ENCODE measurements at regions not wholly inside any gene's neighbourhood (a gene's known extent, or its start where the extent isn't known, plus 50 kb on each side); places are given as distances from the start of the nearest gene placed in this dataset.

GRCh38 chr14:101197595-101198397 is 294.3 kb upstream of the RTL1 start:
- Histone ChIP-seq H3K36me3 (ENCODE audit: insufficient read depth, low read length) (no peaks in the 10 kb centered on the region), H3K79me2 (ENCODE audit: insufficient read depth, low read length) (no peaks in the 10 kb centered on the region), H3K4me3 (ENCODE audit: insufficient read depth, low read depth, low read length) (no peak overlapping the region), H3K4me1 (ENCODE audit: insufficient read depth, low read length) (no peaks in the 10 kb centered on the region), H3K4me2 (ENCODE audit: low read length) (no peak overlapping the region), H3K27ac (ENCODE audit: low read depth, low read length) (no peak overlapping the region), H2AFZ (ENCODE audit: low read depth, low read length) (no peak overlapping the region), H3K27me3 (ENCODE audit: insufficient read depth, low read length) (no peaks in the 10 kb centered on the region), H4K20me1 (ENCODE audit: insufficient read depth, low read length) (no peaks in the 10 kb centered on the region), H3K9ac (ENCODE audit: low read length) (no peak overlapping the region), H3K9me3 (ENCODE audit: insufficient read depth, low read depth, low read length) (peaks cover 2% of the 10 kb centered on the region)
- TF ChIP-seq EZH2 (IDR thresholded peaks at IDR 0.05; ENCODE audit: insufficient read depth, low read length) (no peak), CTCF (IDR thresholded peaks at IDR 0.05; ENCODE audit: insufficient read depth, low read depth, low read length) (no peak)
- no peak overlapping the region for H3K27ac Mint-ChIP-seq (ENCODE audit: unreplicated experiment)
- peaks cover 2% of the 10 kb centered on the region for H3K36me3 Mint-ChIP-seq (ENCODE audit: low read depth, unreplicated experiment)
- H3K4me1 Mint-ChIP-seq (ENCODE audit: low read depth, unreplicated experiment): no peaks in the 10 kb centered on the region
- H3K4me3 Mint-ChIP-seq (ENCODE audit: unreplicated experiment): no peak overlapping the region
- no peak for DNase-seq (ENCODE audit: low read depth)
- peaks cover 5% of the 10 kb centered on the region for H3K9me3 Mint-ChIP-seq (ENCODE audit: unreplicated experiment)
- FAIRE-seq: no peak
- peaks cover 56% of the 10 kb centered on the region for H3K27me3 Mint-ChIP-seq (ENCODE audit: low read depth, unreplicated experiment)

- no peaks in the 10 kb centered on the region for H3K36me3 ChIP-seq (ENCODE audit: insufficient read depth, low read length)
Measured at GRCh38 chr14:101198398-101199027, 295.0 kb upstream of the RTL1 start.

More at GRCh38 chr14:101198398-101199027, 295.0 kb upstream of the RTL1 start:
- Histone ChIP-seq H3K9ac (ENCODE audit: low read length) (no peak overlapping the region), H3K79me2 (ENCODE audit: insufficient read depth, low read length) (no peaks in the 10 kb centered on the region), H3K4me2 (ENCODE audit: low read length) (no peak overlapping the region), H3K4me1 (ENCODE audit: insufficient read depth, low read length) (no peaks in the 10 kb centered on the region), H2AFZ (ENCODE audit: low read depth, low read length) (no peak overlapping the region), H3K9me3 (ENCODE audit: insufficient read depth, low read depth, low read length) (peaks cover 4% of the 10 kb centered on the region), H3K27me3 (ENCODE audit: insufficient read depth, low read length) (no peaks in the 10 kb centered on the region), H4K20me1 (ENCODE audit: insufficient read depth, low read length) (no peaks in the 10 kb centered on the region), H3K27ac (ENCODE audit: low read depth, low read length) (no peak overlapping the region), H3K4me3 (ENCODE audit: insufficient read depth, low read depth, low read length) (no peak overlapping the region)
- no peak for DNase-seq (ENCODE audit: low read depth)
- peaks cover 9% of the 10 kb centered on the region for H3K9me3 Mint-ChIP-seq (ENCODE audit: unreplicated experiment)
- no peak overlapping the region for H3K27ac Mint-ChIP-seq (ENCODE audit: unreplicated experiment)
- FAIRE-seq: no peak
- no peak for TF ChIP-seq CTCF (IDR thresholded peaks at IDR 0.05; ENCODE audit: insufficient read depth, low read depth, low read length)
- TF ChIP-seq EZH2 (IDR thresholded peaks at IDR 0.05; ENCODE audit: insufficient read depth, low read length): no peak
- H3K4me1 Mint-ChIP-seq (ENCODE audit: low read depth, unreplicated experiment): no peaks in the 10 kb centered on the region
- peaks cover 49% of the 10 kb centered on the region for H3K27me3 Mint-ChIP-seq (ENCODE audit: low read depth, unreplicated experiment)
- H3K36me3 Mint-ChIP-seq (ENCODE audit: low read depth, unreplicated experiment): peaks cover 4% of the 10 kb centered on the region
- H3K4me3 Mint-ChIP-seq (ENCODE audit: unreplicated experiment): no peak overlapping the region

All from astrocyte (in vitro differentiated cells and primary cell).